GM12864 (cell line): ENCODE measurements at regions not wholly inside any gene's neighbourhood (a gene's known extent, or its start where the extent isn't known, plus 50 kb on each side); places are given as distances from the start of the nearest gene placed in this dataset.

Source experiments
- DNase-seq: peaks from one replicate; pipeline ENCODE4 v3.0.0-alpha.2; 2011; ENCODE audit warnings: low read depth
- H3K4me3 ChIP-seq: 2 replicates; pipeline ENCODE4 v1.5.1; 2011; ENCODE audit warnings: mild to moderate bottlenecking, low read depth, low read length, control low read depth
- CTCF ChIP-seq: IDR thresholded peaks from 2 replicates; pipeline ENCODE4 v1.5.1; 2011; ENCODE audit warnings: low read depth, mild to moderate bottlenecking, moderate library complexity, low read length, control low read depth, inconsistent platforms; ENCODE audit errors: missing control alignments

- H3K4me3 ChIP-seq: no peak overlapping the region
- no peak for TF ChIP-seq CTCF
- no peak for DNase-seq
Measured at GRCh38 chr2:200068642-200069041, 113.3 kb downstream of the MAIP1 start.

- TF ChIP-seq CTCF: no peak
- H3K4me3 ChIP-seq: no peak overlapping the region
- DNase-seq: no peak
Measured at GRCh38 chr2:200077210-200077650, 121.8 kb downstream of the MAIP1 start.

GRCh38 chr2:200077838-200078237 is 122.5 kb downstream of the MAIP1 start:
- DNase-seq: no peak
- no peak for TF ChIP-seq CTCF

GRCh38 chr2:200079356-200079755 is 124.0 kb downstream of the MAIP1 start:
- no peak for DNase-seq
- TF ChIP-seq CTCF: no peak
- no peak overlapping the region for H3K4me3 ChIP-seq

More at GRCh38 chr2:200077838-200078237, 122.5 kb downstream of the MAIP1 start:
- no peak overlapping the region for H3K4me3 ChIP-seq

- no peak for TF ChIP-seq CTCF
- DNase-seq: no peak
- no peak overlapping the region for H3K4me3 ChIP-seq
Measured at GRCh38 chr2:200081236-200081635, 125.9 kb downstream of the MAIP1 start.

GRCh38 chr2:200081811-200082210 is 126.4 kb downstream of the MAIP1 start:
- DNase-seq: no peak
- no peak for TF ChIP-seq CTCF
- H3K4me3 ChIP-seq: no peak overlapping the region

GRCh38 chr2:200084036-200084435 is 128.7 kb downstream of the MAIP1 start:
- TF ChIP-seq CTCF: no peak
- no peak overlapping the region for H3K4me3 ChIP-seq
- no peak for DNase-seq
